Limb (tissue), 2 donors: ENCODE measurements at regions not wholly inside any gene's neighbourhood (a gene's known extent, or its start where the extent isn't known, plus 50 kb on each side); places are given as distances from the start of the nearest gene placed in this dataset.

Experiments used
- DNase-seq, 2 donors: peaks; one replicate each; pipeline ENCODE4 v3.0.0-alpha.2; 2016; ENCODE audit errors: extremely low spot score in 2 of 2

DNA sequence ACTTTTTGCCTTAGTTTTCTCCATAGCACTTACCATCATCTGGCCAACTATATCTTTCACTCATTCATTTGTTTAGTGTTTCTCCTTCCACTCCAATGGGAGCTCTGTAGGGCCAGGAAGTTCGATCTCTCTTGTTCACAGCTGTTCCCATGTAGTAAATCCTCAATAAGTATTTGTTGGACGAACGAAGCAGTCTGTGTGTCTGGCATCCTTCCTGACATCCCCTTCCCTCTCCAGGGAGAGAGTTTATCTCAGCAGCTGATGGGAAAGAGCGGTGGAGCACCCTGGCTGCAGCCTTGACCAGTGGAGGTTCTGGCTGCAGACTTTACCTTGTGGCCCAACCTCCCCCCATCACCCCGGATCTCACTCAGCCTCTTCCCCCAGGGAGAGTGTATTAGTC, 141.7 kb downstream of the CHST1 start:
- DNase-seq, result no peak

DNA sequence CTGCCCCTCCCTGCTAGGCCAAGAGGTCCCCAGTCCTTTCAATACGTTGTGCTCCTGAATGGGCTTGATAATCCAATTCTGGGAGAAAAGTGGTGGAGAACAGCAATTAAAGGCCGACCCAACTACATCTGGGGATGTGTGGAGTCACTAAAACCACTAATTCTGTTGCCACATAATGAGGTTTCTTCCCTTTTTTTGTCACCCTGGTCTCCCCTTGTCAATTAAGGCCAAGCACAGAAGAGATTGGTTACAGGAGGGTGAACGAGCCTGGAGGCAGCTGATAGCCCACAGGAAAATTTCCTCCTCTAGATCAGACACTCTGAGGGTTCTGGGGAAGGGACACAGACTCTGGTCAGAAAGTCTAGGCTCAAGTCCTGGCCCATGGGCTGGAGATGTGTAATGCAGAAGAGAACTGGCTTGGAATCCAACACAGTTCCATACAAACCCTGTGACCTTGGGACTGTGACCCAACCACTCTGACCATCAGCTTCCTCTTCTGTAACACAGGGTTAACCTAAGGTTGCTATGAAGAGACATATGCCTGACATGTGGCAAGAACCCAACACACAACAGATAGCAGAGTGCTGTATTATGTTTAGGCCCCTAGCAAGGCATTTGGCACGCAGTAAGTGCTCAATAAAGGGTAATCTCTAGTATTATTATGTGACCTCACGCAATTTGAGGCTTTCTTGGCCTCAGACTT, 146.4 kb downstream of the CHST1 start:
- DNase-seq, result no peak

DNA sequence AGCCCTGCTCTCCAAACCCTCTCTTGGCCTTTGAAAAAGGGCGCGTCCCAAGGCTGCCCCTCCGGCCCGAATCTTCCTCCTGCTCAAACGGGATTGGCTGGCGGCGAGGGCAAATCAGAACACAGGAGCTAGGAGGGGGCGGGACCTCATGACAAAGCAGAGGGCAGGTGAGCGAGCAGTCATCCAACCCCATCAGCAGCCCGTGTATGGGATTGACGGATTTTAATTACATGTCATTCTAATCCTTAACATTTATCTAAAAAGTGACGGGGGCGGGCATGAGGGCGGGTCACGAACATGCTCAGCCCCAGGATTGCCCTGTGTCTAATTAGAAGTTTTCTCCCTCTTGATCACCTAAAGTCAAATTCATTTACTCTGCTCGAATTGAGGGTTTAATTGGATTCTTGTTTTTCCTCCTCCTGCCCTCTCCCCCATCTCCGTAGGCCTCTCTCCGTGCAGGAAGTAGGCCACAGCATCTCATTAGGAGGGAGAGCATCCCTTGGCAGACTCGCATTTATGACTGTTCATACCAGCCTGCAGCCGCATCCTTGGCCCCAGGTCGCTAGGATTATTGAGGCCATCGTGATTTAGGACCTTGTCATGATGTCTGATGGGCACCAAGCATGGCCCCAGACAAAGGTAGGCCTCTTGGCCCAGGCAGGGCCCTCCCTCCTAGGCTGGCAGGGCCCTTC, 147.1 kb downstream of the CHST1 start:
- peak in 1 of 2 donors; percentile 16 for DNase-seq

DNA sequence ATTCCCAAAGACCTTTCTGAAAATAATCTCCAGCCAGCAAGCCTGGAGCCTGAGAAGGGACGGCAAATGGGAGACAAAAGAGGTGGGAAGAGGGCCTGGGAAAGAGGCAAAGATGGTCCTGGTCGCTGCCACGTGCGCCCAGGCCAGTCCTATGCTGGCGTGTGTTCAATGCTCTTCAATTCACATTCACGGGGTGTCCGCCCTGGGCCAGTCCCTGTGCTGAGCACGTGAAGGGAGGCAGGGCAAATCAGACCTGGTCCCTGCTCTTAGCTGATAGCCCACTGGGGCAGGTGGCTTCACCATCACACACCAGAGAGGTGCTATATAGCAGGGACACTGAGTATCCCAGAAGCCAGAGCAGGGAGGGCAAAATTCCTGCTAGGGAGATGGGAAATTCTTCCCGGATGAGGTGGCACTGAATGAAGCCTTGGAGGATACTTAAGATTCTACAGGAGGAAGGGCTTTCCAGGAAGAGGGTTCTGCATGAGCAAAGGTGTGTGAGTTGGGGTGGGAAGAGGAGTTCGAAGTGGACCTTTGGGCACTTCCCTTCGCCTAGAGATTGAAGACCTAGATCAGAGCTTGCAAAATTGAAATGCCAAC, 148.2 kb downstream of the CHST1 start:
- DNase-seq, result peak in 1 of 2 donors; percentile 4

DNA sequence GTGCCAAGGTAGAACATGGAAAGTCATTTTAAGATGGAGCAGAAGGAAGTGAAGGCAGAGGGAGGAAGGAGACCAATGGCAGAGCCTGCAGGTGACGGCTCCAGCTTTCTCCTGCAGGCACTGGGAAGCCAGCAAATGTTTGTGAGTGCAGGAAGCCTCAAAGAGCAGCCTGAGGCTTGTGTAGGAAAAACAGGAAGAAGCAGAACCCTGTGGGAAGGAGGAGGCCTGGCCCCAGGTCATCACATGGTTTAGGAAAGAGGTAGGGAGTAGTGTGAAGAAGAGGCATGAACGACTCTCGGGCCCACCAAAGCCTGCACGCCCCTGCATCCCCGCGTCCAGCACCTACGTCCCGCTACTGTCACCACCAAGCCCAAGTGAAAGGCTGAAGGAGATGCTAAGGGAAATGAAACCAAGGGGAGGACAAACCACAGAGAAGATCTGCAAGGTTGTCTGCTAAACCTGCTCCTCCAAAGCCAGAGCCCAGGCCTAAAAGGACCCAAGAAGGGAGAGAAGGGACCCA, 151.5 kb downstream of the CHST1 start:
- DNase-seq, result no peak

DNA sequence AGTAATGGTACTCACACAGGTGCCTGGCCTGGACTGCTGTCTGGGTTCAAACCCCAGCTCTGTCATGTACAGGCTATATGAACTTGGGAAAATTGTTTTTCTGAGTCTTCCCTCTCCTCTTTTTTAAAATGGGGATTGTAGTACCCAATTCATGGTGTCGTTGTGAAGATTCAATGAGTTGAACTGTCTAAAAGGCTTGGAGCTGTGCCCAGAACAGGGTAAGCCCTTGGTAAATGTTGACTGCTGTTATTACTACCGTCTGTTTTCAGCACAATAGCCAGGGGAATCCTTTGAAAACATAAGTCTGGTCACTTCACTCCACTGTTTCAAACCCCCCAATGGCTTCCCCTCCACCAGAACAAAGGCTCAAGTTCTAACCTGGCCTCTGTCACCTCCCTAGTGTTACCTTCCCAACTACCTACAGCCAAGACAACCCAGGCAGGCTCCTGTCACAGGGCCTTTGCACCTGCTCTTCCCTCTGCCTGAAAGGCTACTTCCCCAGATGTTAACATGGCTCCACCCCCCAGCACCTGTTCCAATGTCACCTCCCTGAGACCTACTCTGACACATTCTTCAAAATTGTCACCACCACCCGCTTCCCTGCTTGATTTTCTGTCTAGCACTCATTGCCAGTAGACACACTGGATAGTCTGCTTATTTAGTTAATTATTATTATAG, 152.8 kb downstream of the CHST1 start:
- DNase-seq, result no peak

DNA sequence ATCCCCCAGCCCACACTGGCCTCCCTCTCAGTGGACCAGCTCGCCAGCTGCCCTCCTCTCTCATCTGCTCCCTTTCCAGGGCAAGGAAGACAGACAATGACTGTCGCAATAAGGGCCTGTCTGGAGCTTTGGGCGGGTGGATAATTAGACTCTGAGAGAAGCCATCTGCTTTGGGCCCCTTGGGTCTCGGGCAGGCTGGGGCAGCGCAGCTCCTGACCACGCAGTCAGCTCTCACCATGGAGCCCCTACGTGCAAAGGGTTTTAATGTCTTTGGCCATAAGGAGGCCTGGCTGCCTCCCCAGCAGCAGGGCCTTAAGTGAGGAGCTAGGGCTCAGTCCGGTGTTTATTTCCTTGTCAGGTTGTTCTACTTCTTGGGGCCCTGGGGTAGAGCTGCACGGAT, 153.9 kb downstream of the CHST1 start:
- DNase-seq, result no peak

DNA sequence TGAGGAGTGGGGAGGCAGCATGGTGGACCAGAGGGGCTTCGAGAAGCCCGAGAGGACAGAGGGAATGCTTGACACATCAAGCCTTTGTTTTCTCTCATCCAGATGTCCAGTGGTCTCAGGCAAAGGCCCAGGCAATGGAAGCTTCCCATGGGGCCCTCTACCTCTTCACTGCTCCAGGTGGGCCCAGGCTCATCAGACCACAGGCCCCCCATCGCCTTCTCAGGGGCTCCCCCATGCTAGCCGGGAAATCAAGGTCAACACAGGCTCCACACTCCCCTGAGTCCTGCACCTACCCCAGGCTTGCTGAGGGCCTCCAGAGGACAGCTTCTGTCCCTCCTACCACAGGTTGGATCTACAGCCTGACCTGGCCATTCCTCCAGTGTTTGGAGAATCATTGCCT, 157.5 kb downstream of the CHST1 start:
- peak in 1 of 2 donors; percentile 10 for DNase-seq

DNA sequence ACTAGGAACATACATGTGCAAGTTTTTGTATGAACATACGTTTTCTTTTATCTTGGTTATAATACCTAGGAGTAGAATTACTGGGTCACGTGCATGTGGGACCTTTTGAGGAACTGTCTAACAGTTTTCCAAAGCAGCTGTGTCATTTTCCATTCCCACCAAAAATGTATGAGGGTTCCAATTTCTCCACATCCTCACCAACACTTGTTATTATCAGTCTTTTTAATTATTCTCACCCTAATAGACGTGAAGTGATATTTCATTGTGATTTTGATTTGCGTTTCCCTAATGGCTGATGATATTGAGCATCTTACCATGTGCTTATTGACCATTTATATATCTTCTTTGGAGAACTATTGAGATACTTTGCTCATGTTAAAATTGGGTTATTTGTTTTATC, 162.1 kb downstream of the CHST1 start:
- DNase-seq, result no peak

DNA sequence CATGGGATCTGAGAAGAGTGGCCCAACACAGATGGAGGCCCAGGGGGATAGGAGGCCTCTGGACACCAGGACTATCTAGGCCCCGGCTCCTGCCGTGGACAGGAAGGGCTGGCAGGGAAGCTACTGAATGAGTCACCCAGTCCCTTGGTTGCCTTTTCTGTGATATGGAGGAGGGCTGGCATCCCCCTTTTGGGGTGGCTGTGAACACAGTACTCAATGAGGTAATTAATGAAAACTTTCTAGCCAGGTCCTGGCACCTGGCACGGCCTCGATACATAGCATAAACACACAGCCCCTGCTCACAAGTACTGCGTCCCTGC, 163.2 kb downstream of the CHST1 start:
- DNase-seq, result no peak

DNA sequence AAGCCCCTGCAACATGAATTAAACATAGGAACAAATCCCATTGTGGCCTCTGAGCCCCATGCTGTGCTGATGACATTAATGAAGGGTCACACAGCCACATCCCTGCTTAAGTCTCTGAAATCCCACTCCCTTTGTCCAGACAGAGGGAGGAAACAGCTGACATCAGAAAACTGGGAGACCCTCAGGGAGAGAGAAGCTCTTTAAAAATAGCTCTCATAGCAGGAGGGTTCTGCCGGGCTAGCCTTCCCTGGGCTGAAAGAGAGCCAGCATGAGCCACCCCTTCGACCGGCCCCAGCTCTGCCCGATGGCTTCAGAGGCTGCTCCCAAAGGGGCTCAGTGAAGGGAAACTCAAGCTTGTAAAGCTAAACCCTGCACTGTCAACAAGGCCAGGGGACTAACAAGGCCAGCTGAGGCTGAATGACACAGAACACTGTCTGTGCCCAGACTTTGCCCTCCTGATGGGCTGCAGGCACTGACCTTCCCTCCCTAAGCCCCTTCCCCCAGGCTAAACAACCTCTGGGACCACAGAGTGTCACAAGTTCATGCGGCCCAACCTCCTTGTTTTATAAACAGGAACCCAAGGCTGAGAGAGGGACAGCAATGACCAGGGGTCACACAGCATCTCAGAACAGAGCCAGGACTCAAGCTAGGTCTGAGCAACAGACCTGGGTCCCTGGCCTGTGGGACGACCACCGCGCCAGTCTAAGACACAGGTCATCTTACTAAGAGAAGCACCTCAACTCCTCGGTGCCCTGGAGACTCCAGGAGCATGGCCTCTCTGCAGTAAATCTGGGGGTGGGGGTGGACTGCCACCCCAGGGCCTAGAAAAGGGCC, 163.8 kb downstream of the CHST1 start:
- DNase-seq, result peak; percentile 21 to 77

DNA sequence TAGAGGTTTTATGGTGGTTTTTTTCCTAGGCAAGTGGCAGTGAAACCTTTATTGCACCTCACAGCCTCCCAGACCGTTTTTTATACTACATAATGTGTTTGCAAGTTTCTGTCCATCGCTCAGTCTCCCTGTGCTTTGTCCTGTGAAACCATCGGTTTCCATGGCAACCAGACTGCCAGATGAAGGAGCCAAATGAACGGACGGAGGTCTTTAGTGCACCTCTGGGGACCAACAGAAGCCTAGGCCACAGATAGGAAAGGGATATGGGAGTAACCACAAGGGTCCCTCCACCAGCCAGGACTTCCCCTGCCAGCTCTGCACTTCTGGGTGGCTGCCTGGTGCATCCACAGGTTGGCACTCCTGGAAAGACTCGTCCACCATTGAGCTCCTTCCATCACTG, 165.0 kb downstream of the CHST1 start:
- DNase-seq, result peak; percentile 32 to 54

DNA sequence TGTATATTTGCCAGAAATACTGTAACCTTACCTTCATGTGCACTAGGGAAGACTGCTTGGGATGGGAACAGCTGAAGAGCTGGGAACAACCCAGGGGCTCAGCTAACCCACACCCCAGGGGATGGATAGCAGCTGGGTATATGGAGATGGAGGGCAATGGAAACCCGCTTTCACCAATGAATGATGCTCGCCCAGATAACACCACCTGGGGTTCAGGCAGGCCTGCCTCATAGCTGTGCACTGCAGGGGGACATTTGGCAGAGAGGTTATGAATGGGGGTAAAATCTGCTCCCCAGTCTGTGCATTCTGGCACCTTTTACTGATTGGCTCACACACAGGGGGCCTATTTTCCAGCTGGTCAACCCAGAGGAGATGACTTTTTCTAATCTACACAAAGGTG, 170.7 kb downstream of the CHST1 start:
- peak in 1 of 2 donors; percentile 40 for DNase-seq

DNA sequence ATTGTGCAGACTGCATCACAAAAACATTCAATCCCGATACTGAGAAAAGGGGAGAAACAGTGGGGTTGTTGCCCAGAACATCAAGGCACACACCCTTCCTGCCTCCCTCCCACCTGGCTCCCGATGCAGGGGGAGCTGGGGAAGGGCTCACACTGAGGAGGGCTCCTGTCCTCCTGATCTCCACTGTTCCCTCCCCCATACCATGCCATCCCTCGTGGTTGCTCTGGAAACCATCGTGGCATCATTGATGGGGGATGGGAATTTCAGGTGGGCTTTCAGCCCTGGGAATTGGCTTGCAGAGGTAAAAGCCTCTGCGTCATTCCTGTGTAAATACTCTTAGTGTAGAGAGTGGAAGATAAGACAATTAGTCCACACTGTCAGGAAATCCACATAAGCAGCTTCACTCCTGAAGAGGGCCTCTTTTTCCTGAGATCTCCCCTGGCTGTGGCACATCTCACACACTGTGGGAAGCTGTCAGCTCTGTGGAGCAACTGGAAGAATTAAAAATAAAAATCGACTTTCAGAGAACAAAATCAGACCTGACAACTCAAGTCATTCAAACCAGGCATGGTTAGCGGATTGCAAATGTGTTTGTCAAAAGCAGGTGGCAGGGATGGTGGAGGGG, 176.0 kb downstream of the CHST1 start:
- DNase-seq, result peak in 1 of 2 donors; percentile 25

DNA sequence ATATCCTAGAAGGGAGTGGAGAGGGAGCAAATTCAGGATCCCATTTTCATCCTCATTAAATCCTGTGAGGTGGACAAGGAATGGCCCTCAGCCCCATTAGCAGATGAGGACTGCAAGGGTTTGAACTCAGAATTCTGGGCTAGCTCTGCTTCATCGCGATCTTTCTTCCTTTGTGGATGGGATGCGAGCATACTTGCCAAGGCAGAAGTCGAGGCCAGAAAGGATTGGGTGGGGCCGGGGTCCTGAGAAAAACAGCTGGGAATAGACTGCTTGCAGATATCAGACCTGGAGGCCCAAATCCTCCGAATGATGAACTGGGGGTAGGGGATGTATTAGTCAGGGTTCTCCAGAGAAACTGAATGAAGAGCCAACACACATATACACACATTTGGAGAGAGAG, 179.0 kb downstream of the CHST1 start:
- peak in 1 of 2 donors; percentile 1 for DNase-seq

DNA sequence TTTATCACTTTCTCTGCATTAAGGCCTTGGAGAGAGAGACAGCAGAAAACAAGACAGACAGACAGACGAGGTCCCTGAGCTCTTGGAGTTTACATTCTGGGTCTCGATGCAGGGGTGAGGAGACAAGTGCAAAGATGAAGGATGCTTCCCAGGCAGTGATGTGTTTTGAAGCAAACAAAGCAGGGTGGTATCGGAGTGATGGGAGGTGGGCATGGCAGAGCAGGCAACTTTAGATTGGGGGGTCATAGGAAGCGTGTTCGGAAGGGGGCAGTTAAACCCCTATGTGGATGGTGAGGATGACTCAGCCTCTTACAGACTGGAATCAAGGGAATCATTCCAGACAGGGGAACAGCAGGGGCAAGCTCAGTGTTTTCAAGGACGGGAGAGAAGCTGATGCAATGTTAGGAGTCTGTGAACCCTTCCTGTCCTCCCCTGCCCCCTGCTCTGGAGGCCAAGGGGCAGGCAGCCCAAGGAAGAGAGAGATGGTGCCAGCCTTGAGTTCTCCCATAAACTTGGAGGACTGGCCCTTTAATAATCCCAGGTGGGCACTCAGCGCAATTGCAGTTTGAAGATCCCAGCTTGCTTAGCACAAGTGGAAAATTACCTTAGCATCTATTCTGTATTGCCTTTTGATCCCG, 180.2 kb downstream of the CHST1 start:
- DNase-seq, result peak in 1 of 2 donors; percentile 8

DNA sequence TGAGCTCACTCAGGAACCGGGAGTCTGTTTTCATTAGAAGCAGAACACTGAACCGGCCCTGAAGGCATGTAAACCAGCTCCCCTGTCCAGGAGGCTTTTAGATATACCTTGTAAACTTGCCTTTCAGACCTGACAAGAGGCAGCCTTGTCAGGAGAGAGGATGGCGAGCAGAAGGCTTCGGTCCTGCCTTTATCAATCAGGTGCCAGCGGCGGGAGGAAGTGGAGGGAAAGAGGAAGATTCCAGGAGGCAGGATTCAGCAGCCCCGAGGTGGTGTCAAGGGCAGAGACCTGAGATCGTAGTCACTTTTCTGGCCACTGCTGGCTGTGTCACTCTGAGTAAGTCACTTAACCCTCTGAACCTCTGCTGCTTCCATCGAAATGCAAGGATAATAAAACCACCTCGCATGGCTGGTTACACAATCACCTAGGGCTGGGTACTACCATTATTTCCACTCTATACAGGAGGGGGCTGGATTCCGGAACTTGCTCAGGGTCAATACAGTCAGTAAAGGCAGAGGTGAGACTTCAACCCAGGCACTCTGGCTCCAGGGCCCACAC, 181.0 kb downstream of the CHST1 start:
- DNase-seq, result peak in 1 of 2 donors; percentile 17

DNA sequence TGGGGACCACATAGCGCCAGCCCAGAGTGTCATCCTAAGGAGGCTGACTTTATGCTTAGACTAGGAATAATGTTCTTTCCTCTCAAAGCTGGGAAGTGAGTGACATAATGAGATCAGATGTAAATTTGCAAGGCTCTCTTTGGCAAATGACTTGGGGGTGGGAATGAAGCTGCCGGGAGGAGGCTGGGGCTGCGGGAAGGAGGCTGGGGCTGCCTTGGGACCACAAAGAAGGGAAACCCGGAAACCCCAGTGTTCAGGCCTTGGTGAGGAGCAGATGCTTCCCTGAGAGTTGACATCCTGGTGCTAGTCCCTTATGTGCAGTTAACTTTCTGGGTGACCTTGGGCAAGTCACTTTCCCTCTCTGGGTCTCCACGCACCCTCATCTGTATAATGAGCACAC, 182.0 kb downstream of the CHST1 start:
- peak in 1 of 2 donors; percentile 5 for DNase-seq

DNA sequence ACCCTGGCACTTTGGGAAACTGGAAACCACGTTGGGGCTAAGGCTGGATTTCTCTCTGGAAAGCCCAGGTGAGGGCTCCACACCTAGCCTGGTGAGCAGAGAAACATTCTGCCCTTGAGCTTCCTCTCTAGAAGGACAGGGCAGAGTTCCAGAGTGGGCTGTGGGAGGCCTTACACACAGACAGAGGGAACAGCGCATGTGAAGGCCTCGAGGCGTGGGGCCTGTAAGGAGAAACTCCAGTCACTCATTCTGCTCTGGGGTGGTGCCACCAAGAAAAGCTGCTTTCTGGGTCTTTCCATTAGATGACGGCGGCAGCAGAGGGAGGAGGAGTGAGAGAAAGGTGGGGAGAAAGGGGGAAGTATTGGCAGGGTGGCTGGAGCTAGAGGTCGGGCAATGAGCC, 183.1 kb downstream of the CHST1 start:
- peak in 1 of 2 donors; percentile 12 for DNase-seq

DNA sequence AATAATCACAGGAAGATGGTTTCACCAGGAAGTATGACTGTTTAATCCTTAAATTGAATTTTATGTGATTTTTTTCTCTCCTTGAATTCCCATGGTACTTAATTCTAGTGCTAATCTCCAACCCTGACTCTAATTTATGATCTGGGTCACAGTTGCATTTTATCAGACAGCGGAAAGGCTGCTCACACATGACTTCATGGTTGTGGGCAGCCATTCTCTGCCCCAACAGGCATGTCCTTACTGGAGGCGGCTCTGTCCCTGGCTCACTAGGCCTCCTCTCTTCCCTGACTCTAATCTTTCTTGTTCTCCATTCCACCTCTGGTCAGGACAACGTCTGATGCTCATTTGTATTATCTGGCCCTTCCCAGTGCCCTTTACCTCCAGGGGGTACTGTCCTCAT, 184.4 kb downstream of the CHST1 start:
- no peak for DNase-seq
